GM23338 (cell line): ENCODE measurements at regions not wholly inside any gene's neighbourhood (a gene's known extent, or its start where the extent isn't known, plus 50 kb on each side); places are given as distances from the start of the nearest gene placed in this dataset.

Source experiments
- ATAC-seq: fragments of 200-7000 bp; cut with Tn5 transposase; 3 replicates; pipeline ENCODE4 v1.9.1; 2020
- DNase-seq: peaks from one replicate; pipeline ENCODE4 v3.0.0-alpha.2; 2015; ENCODE audit warnings: low spot score
- H2AFZ ChIP-seq: fragments of 200-600 bp; sonication (generic); 2 replicates; pipeline ENCODE4 v1.8.0; 2016; ENCODE audit warnings: antibody characterized with exemption, mild to moderate bottlenecking, moderate library complexity
- H3F3A ChIP-seq: fragments of 200-600 bp; sonication (generic); replicated peaks from 2 replicates; pipeline ENCODE4 v1.8.0; 2017; ENCODE audit warnings: antibody characterized with exemption, mixed run types, low read depth
- H3K27ac ChIP-seq: fragments of 200-600 bp; sonication (generic); 2 replicates; pipeline ENCODE4 v1.6.1; 2016; ENCODE audit warnings: low read depth
- H3K27me3 ChIP-seq: fragments of 200-600 bp; sonication (generic); 2 replicates; pipeline ENCODE4 v1.8.0; 2016; ENCODE audit warnings: mild to moderate bottlenecking, mixed run types, moderate library complexity; ENCODE audit not compliant: insufficient read depth
- H3K36me3 ChIP-seq: fragments of 200-600 bp; sonication (generic); 2 replicates; pipeline ENCODE4 v1.8.0; 2016; ENCODE audit warnings: mild to moderate bottlenecking; ENCODE audit not compliant: insufficient read depth
- H3K4me1 ChIP-seq: fragments of 200-600 bp; sonication (generic); 2 replicates; pipeline ENCODE4 v1.8.0; 2016; ENCODE audit warnings: mild to moderate bottlenecking, moderate library complexity; ENCODE audit not compliant: insufficient read depth
- H3K4me2 ChIP-seq: fragments of 200-600 bp; sonication (generic); 2 replicates; pipeline ENCODE4 v1.7.1; 2017; ENCODE audit warnings: mixed run types
- H3K4me3 ChIP-seq: fragments of 200-600 bp; sonication (generic); 2 replicates; pipeline ENCODE4 v1.6.1; 2016; ENCODE audit warnings: mixed run types
- H3K79me2 ChIP-seq: fragments of 200-600 bp; sonication (generic); replicated peaks from 2 replicates; pipeline ENCODE4 v1.8.0; 2017; ENCODE audit warnings: mild to moderate bottlenecking; ENCODE audit not compliant: insufficient read depth
- H3K9me2 ChIP-seq: fragments of 200-600 bp; sonication (generic); 2 replicates; pipeline ENCODE4 v1.8.0; 2017; ENCODE audit not compliant: insufficient read depth
- H4K20me1 ChIP-seq: fragments of 200-600 bp; sonication (generic); replicated peaks from 2 replicates; pipeline ENCODE4 v1.8.0; 2017; ENCODE audit warnings: mild to moderate bottlenecking; ENCODE audit not compliant: insufficient read depth
- H3K27ac Mint-ChIP-seq: 2 replicates; pipeline ENCODE4 v1.8.0; 2020; ENCODE audit warnings: inconsistent platforms, mild to moderate bottlenecking, moderate library complexity, mixed read lengths
- H3K27me3 Mint-ChIP-seq: 3 replicates; pipeline ENCODE4 v1.8.0; 2022; ENCODE audit warnings: low read depth, mild to moderate bottlenecking, moderate library complexity, mixed read lengths, inconsistent platforms; ENCODE audit not compliant: insufficient read depth, poor library complexity
- H3K36me3 Mint-ChIP-seq: 3 replicates; pipeline ENCODE4 v1.8.0; 2021; ENCODE audit warnings: low read depth, mild to moderate bottlenecking, inconsistent platforms, moderate library complexity, mixed read lengths
- H3K4me1 Mint-ChIP-seq: 3 replicates; pipeline ENCODE4 v1.8.0; 2020; ENCODE audit warnings: mild to moderate bottlenecking, inconsistent platforms, mixed read lengths
- H3K4me3 Mint-ChIP-seq: 3 replicates; pipeline ENCODE4 v1.8.0; 2021; ENCODE audit warnings: moderate library complexity, mild to moderate bottlenecking, inconsistent platforms, mixed read lengths
- H3K9me3 Mint-ChIP-seq: 3 replicates; pipeline ENCODE4 v1.8.0; 2020; ENCODE audit warnings: moderate library complexity, mild to moderate bottlenecking, inconsistent platforms, mixed read lengths
- CREB1 ChIP-seq: fragments of 250-450 bp; sonication (Bioruptor Pico); IDR thresholded peaks from 2 replicates; pipeline ENCODE4 v1.5.0; 2020; ENCODE audit warnings: low read depth, mild to moderate bottlenecking, moderate library complexity
- EZH2phosphoT487 ChIP-seq: fragments of 200-600 bp; sonication (generic); IDR thresholded peaks from one replicate; pipeline ENCODE4 v1.8.1; 2018; ENCODE audit warnings: antibody characterized with exemption; ENCODE audit not compliant: unreplicated experiment
- POLR2AphosphoS5 ChIP-seq: IDR thresholded peaks from 2 replicates; pipeline ENCODE4 v1.6.1; 2016; ENCODE audit warnings: antibody characterized with exemption, low read depth
- STAT1 ChIP-seq: IDR thresholded peaks from one replicate; pipeline ENCODE4 v1.6.1; 2016; ENCODE audit warnings: antibody characterized with exemption; ENCODE audit not compliant: unreplicated experiment
- ZNF331 ChIP-seq: fragments of 250-450 bp; sonication (Bioruptor Pico); IDR thresholded peaks from 2 replicates; pipeline ENCODE4 v1.5.0; 2020; ENCODE audit warnings: low read depth, mild to moderate bottlenecking, moderate library complexity
- TF ChIP-seq, protein P1 (sequence below): fragments of 250-450 bp; sonication (Bioruptor Pico); IDR thresholded peaks from 2 replicates; pipeline ENCODE4 v1.5.0; 2020; ENCODE audit warnings: mild to moderate bottlenecking, moderate library complexity

DNA sequence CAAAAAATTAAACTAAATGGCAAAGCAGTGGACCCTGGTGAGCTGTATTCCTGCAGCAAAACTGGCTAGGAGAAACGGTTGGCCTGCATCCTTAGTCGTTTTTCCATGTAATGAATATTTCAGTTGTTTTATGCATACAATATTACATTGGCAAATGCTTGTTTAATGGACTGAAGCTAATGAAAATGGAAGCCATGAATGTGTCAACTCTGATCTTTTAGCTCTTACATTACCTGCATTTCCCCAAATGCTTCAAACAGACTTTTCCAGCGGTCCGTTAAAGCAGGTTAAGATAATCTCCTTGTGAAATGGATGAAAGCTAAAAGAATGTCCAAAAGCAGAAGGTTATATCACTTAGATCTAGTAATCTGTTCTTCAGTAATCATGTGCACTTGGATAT, 686.3 kb upstream of the SETBP1 start:
- no peaks in the 10 kb centered on the region for H3K79me2 ChIP-seq
- no peaks in the 10 kb centered on the region for H3K27me3 ChIP-seq
- Mint-ChIP-seq H3K4me1 (no peaks in the 10 kb centered on the region), H3K9me3 (peaks cover 9% of the 10 kb centered on the region; the same call in 2 of the 3 replicates), H3K27me3 (no peaks in the 10 kb centered on the region), H3K36me3 (no peaks in the 10 kb centered on the region), H3K4me3 (no peak overlapping the region), H3K27ac (no peak overlapping the region)
- no peaks in the 10 kb centered on the region for H3K4me1 ChIP-seq
- no peaks in the 10 kb centered on the region for H4K20me1 ChIP-seq
- no peak overlapping the region for H2AFZ ChIP-seq
- no peaks in the 10 kb centered on the region for H3F3A ChIP-seq
- H3K4me3 ChIP-seq = no peak overlapping the region
- H3K27ac ChIP-seq = no peak overlapping the region
- DNase-seq (no peak), ATAC-seq (no peak)
- H3K4me2 ChIP-seq = no peak overlapping the region
- 0 out of 2 replicates have a peak, but pooled peaks cover 6% of the 10 kb centered on the region for H3K9me2 ChIP-seq
- no peaks in the 10 kb centered on the region for H3K36me3 ChIP-seq
- TF ChIP-seq POLR2AphosphoS5 (no peak), ZNF331 (CRISPR knock-in tag) (no peak), EZH2phosphoT487 (no peak), STAT1 (no peak), CREB1 (CRISPR knock-in tag) (no peak)
- TF ChIP-seq, protein P1, sequence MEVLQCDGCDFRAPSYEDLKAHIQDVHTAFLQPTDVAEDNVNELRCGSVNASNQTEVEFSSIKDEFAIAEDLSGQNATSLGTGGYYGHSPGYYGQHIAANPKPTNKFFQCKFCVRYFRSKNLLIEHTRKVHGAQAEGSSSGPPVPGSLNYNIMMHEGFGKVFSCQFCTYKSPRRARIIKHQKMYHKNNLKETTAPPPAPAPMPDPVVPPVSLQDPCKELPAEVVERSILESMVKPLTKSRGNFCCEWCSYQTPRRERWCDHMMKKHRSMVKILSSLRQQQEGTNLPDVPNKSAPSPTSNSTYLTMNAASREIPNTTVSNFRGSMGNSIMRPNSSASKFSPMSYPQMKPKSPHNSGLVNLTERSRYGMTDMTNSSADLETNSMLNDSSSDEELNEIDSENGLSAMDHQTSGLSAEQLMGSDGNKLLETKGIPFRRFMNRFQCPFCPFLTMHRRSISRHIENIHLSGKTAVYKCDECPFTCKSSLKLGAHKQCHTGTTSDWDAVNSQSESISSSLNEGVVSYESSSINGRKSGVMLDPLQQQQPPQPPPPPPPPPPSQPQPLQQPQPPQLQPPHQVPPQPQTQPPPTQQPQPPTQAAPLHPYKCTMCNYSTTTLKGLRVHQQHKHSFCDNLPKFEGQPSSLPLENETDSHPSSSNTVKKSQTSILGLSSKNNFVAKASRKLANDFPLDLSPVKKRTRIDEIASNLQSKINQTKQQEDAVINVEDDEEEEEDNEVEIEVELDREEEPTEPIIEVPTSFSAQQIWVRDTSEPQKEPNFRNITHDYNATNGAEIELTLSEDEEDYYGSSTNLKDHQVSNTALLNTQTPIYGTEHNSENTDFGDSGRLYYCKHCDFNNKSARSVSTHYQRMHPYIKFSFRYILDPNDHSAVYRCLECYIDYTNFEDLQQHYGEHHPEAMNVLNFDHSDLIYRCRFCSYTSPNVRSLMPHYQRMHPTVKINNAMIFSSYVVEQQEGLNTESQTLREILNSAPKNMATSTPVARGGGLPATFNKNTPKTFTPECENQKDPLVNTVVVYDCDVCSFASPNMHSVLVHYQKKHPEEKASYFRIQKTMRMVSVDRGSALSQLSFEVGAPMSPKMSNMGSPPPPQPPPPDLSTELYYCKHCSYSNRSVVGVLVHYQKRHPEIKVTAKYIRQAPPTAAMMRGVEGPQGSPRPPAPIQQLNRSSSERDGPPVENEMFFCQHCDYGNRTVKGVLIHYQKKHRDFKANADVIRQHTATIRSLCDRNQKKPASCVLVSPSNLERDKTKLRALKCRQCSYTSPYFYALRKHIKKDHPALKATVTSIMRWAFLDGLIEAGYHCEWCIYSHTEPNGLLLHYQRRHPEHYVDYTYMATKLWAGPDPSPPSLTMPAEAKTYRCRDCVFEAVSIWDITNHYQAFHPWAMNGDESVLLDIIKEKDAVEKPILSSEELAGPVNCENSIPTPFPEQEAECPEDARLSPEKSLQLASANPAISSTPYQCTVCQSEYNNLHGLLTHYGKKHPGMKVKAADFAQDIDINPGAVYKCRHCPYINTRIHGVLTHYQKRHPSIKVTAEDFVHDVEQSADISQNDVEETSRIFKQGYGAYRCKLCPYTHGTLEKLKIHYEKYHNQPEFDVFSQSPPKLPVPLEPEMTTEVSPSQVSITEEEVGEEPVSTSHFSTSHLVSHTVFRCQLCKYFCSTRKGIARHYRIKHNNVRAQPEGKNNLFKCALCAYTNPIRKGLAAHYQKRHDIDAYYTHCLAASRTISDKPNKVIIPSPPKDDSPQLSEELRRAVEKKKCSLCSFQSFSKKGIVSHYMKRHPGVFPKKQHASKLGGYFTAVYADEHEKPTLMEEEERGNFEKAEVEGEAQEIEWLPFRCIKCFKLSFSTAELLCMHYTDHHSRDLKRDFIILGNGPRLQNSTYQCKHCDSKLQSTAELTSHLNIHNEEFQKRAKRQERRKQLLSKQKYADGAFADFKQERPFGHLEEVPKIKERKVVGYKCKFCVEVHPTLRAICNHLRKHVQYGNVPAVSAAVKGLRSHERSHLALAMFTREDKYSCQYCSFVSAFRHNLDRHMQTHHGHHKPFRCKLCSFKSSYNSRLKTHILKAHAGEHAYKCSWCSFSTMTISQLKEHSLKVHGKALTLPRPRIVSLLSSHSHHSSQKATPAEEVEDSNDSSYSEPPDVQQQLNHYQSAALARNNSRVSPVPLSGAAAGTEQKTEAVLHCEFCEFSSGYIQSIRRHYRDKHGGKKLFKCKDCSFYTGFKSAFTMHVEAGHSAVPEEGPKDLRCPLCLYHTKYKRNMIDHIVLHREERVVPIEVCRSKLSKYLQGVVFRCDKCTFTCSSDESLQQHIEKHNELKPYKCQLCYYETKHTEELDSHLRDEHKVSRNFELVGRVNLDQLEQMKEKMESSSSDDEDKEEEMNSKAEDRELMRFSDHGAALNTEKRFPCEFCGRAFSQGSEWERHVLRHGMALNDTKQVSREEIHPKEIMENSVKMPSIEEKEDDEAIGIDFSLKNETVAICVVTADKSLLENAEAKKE (CRISPR knock-in tag) = no peak

DNA sequence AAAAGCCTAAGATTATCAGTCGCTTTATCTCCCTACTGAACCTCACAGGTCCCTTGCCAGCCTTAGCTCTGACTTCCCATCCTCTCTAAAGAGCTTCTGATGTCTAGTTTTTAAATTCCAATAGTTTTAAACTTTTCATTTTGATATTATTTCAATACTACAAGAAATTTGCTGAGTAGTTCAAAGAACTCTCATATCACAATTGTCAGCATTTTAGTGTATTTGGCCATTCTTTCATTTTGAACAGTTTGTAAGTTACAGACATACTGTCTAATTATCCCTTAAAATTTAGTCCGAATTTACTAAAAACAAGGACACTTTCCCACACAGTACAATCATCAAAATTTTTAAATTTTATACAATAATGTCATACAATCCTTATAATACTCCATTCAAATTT, 666.8 kb upstream of the SETBP1 start:
- Mint-ChIP-seq H3K27me3 (no peaks in the 10 kb centered on the region), H3K4me3 (no peak overlapping the region), H3K27ac (no peak overlapping the region), H3K9me3 (no peaks in the 10 kb centered on the region), H3K36me3 (no peaks in the 10 kb centered on the region), H3K4me1 (no peaks in the 10 kb centered on the region)
- Histone ChIP-seq H3K9me2 (no peaks in the 10 kb centered on the region), H3K4me2 (no peak overlapping the region), H3K36me3 (no peaks in the 10 kb centered on the region), H2AFZ (no peak overlapping the region), H3K4me1 (no peaks in the 10 kb centered on the region), H3K27me3 (no peaks in the 10 kb centered on the region), H3K4me3 (no peak overlapping the region), H3K27ac (no peak overlapping the region), H3K79me2 (no peaks in the 10 kb centered on the region), H3F3A (no peaks in the 10 kb centered on the region), H4K20me1 (no peaks in the 10 kb centered on the region)
- ATAC-seq (no peak), DNase-seq (no peak)
- TF ChIP-seq EZH2phosphoT487 (no peak), ZNF331 (CRISPR knock-in tag) (no peak)
- TF ChIP-seq, protein P1 (CRISPR knock-in tag) = no peak
